K562 (cell line): ENCODE measurements at regions not wholly inside any gene's neighbourhood (a gene's known extent, or its start where the extent isn't known, plus 50 kb on each side); places are given as distances from the start of the nearest gene placed in this dataset.

ENCODE experiments used
- ATAC-seq: fragments of 200-7000 bp; cut with Tn5 transposase; 3 replicates; pipeline ENCODE4 v1.9.1; 2020; ENCODE audit warnings: moderate library complexity
- BruUV-seq: library from RNA; stranded (reverse); fragments of 400-500 nt; replicated peaks from 2 replicates; lab custom pipeline; 2021; lab: Mats Ljungman, UMichigan
- CTCF ChIA-PET: fragments of 300-600 bp; formaldehyde crosslinking; extraction: SDS; loops from one replicate; lab custom pipeline; 2021; ENCODE audit warnings: low intra/inter-chr PET ratio; lab: Yijun Ruan, JAX
- POLR2A ChIA-PET: fragments of 300-600, 350-650 bp; sonication (Branson Sonifier 250); formaldehyde crosslinking; extraction: SDS; loops from one replicate; lab custom pipeline; 2021; ENCODE audit warnings: antibody characterized with exemption, inconsistent platforms; lab: Yijun Ruan, JAX
- DNase-seq, 4 experiments: peaks; one replicate each; pipeline versions ENCODE4 v3.0.0 to v3.0.0-alpha.2; 2011 to 2018; ENCODE audit warnings: low spot score in 3 of 4, mixed read lengths in 3 of 4; ENCODE audit errors: extremely low read depth in 1 of 4
- FAIRE-seq: peaks from 2 replicates; lab custom pipeline; 2011; peaks lifted over from hg19 to GRCh38; lab: Jason Lieb, UNC
- H2AFZ ChIP-seq: 2 replicates; pipeline ENCODE4 v1.6.0; 2011; ENCODE audit warnings: low read depth, low read length, control low read depth, inconsistent platforms
- H3K27ac ChIP-seq: fragments of 200-600 bp; 3 replicates; pipeline ENCODE4 v1.8.0; 2011; ENCODE audit warnings: low read depth, mild to moderate bottlenecking, control low read depth, inconsistent platforms, low read length, moderate library complexity, mixed read lengths; ENCODE audit errors: extremely low read depth
- H3K27me3 ChIP-seq, 2 experiments: fragments of 300-600 bp in 1 of 2; 2 replicates in 1 of 2; 3 replicates in 1 of 2; pipeline versions ENCODE4 v1.6.0 to v1.8.0; 2011; ENCODE audit warnings: inconsistent platforms in 2 of 2, low read length in 2 of 2, mild to moderate bottlenecking in 1 of 2, mixed read lengths in 1 of 2, moderate library complexity in 1 of 2; ENCODE audit not compliant: control insufficient read depth in 2 of 2, insufficient read depth in 2 of 2
- H3K36me3 ChIP-seq: fragments of 300-600 bp; 3 replicates; pipeline ENCODE4 v1.8.0; 2011; ENCODE audit warnings: mild to moderate bottlenecking, low read length, inconsistent platforms; ENCODE audit not compliant: control insufficient read depth, insufficient read depth
- H3K4me1 ChIP-seq, 2 experiments: fragments of 200-600 bp in 1 of 2; replicated peaks in 1 of 2; 2 replicates in 1 of 2; 3 replicates in 1 of 2; pipeline versions ENCODE4 v1.5.1 to v1.8.0; 2011; ENCODE audit warnings: inconsistent platforms in 2 of 2, low read length in 2 of 2, mild to moderate bottlenecking in 1 of 2, mixed read lengths in 1 of 2, moderate library complexity in 1 of 2; ENCODE audit not compliant: control insufficient read depth in 2 of 2, insufficient read depth in 2 of 2
- H3K4me2 ChIP-seq: 2 replicates; pipeline ENCODE4 v1.6.1; 2011; ENCODE audit warnings: low read length, control low read depth, inconsistent platforms, mixed read lengths; ENCODE audit not compliant: insufficient read depth
- H3K4me3 ChIP-seq: fragments of 200-600 bp; sonication (generic), shearing (Covaris generic); 2 replicates; pipeline ENCODE4 v1.5.1; 2016; ENCODE audit warnings: control low read depth, inconsistent platforms
- H3K79me2 ChIP-seq: fragments of 200-600 bp; 3 replicates; pipeline ENCODE4 v1.8.0; 2011; ENCODE audit warnings: low read length, inconsistent platforms; ENCODE audit not compliant: control insufficient read depth, insufficient read depth
- H3K9ac ChIP-seq, 2 experiments: 2 replicates each; pipeline versions ENCODE4 v1.6.0 to v1.6.1; 2011; ENCODE audit warnings: low read depth in 2 of 2, low read length in 2 of 2, control low read depth in 1 of 2, inconsistent platforms in 1 of 2, mild to moderate bottlenecking in 1 of 2, mixed read lengths in 1 of 2; ENCODE audit not compliant: insufficient read depth in 1 of 2
- H3K9me1 ChIP-seq: one replicate; pipeline ENCODE4 v1.6.0; 2011; ENCODE audit warnings: inconsistent platforms, mild to moderate bottlenecking, low read length, moderate library complexity; ENCODE audit not compliant: control insufficient read depth, insufficient read depth
- H3K9me3 ChIP-seq: replicated peaks from 2 replicates; pipeline ENCODE4 v1.5.1; 2011; ENCODE audit warnings: low read depth, low read length, inconsistent platforms; ENCODE audit not compliant: control insufficient read depth, insufficient read depth
- H4K20me1 ChIP-seq: replicated peaks from 2 replicates; pipeline ENCODE4 v1.6.1; 2011; ENCODE audit warnings: low read length, inconsistent platforms, mixed read lengths; ENCODE audit not compliant: control insufficient read depth, insufficient read depth
- ADNP ChIP-seq: fragments of 200-800 bp; sonication (Bioruptor generic); IDR thresholded peaks from 2 replicates; pipeline ENCODE4 v1.6.1; 2016; ENCODE audit warnings: missing genetic modification characterization, missing compliant biosample characterization
- BCLAF1 ChIP-seq, 2 experiments: fragments of 450-650 bp in 1 of 2; IDR thresholded peaks; 2 replicates each; pipeline ENCODE4 v1.6.1; 2011 to 2017; ENCODE audit warnings: low read depth in 2 of 2, antibody characterized with exemption in 1 of 2, borderline replicate concordance in 1 of 2, low read length in 1 of 2, mild to moderate bottlenecking in 1 of 2, mixed read lengths in 1 of 2; ENCODE audit not compliant: control insufficient read depth in 1 of 2
- CTBP1 ChIP-seq: fragments of 450-650 bp; IDR thresholded peaks from 2 replicates; pipeline ENCODE4 v1.6.1; 2016; ENCODE audit warnings: borderline replicate concordance
- ETS2 ChIP-seq: IDR thresholded peaks from 2 replicates; pipeline ENCODE4 v1.6.1; 2016; ENCODE audit warnings: borderline replicate concordance, missing genetic modification characterization, mild to moderate bottlenecking, moderate library complexity, missing compliant biosample characterization; ENCODE audit not compliant: poor library complexity, severe bottlenecking
- EWSR1 ChIP-seq: fragments of 450-650 bp; IDR thresholded peaks from 2 replicates; pipeline ENCODE4 v1.6.1; 2018; ENCODE audit warnings: borderline replicate concordance, mild to moderate bottlenecking, low read depth, moderate library complexity; ENCODE audit not compliant: partially characterized antibody
- GABPA ChIP-seq: fragments of 200-800 bp; sonication (Bioruptor generic); conservative IDR thresholded peaks from 2 replicates; pipeline ENCODE4 v1.6.1; 2016; ENCODE audit warnings: low read depth, missing genetic modification characterization, missing compliant biosample characterization
- RNF219 ChIP-seq: fragments of 250-450 bp; sonication (Bioruptor Pico); IDR thresholded peaks from 2 replicates; pipeline ENCODE4 v1.5.0; 2022; ENCODE audit warnings: mild to moderate bottlenecking
- ZBTB12 ChIP-seq: fragments of 250-450 bp; sonication (Bioruptor Pico); IDR thresholded peaks from 2 replicates; pipeline ENCODE4 v1.4.0; 2020
- ZC3H4 ChIP-seq: sonication (generic); formaldehyde crosslinking; IDR thresholded peaks from 2 replicates; pipeline ENCODE4 v1.9.0; 2021; ENCODE audit warnings: missing genetic modification reagents, borderline replicate concordance
- ZNF124 ChIP-seq: sonication (generic); formaldehyde crosslinking; IDR thresholded peaks from 2 replicates; pipeline ENCODE4 v1.8.1; 2022; ENCODE audit warnings: missing genetic modification reagents
- ZNF3 ChIP-seq: fragments of 250-450 bp; sonication (Bioruptor Pico); IDR thresholded peaks from 2 replicates; pipeline ENCODE4 v1.5.0; 2021; ENCODE audit warnings: mild to moderate bottlenecking, moderate library complexity
- ZNF583 ChIP-seq: fragments of 250-450 bp; sonication (Bioruptor Pico); IDR thresholded peaks from 2 replicates; pipeline ENCODE4 v1.4.0; 2020
- ZNF780A ChIP-seq: fragments of 250-450 bp; sonication (Bioruptor Pico); IDR thresholded peaks from 2 replicates; pipeline ENCODE4 v1.5.0; 2021; ENCODE audit warnings: mild to moderate bottlenecking
- WGBS: fragments of 100-300 bp; shearing (Covaris generic); methylation state at CpG from one replicate; pipeline ENCODE4 v1.1.6; 2016; ENCODE audit warnings: low coverage, mixed read lengths; ENCODE audit not compliant: insufficient coverage; ENCODE audit errors: missing lambda C conversion rate; 5-methylcytosine and 5-hydroxymethylcytosine counted together
- in situ Hi-C: fragments of 300-500 bp; cut with MboI; formaldehyde crosslinking; loops from 4 replicates; pipeline ENCODE4 v1.15.0; 2018; ENCODE audit warnings: inconsistent platforms, mixed read lengths
- intact Hi-C: fragments of 100-400 bp; cut with micrococcal nuclease; formaldehyde crosslinking; loops from 2 replicates; pipeline ENCODE4 v1.14.2; 2022
- TF ChIP-seq, protein P1 (sequence below): sonication (generic); formaldehyde crosslinking; IDR thresholded peaks from 2 replicates; pipeline ENCODE4 v1.8.1; 2023; ENCODE audit warnings: mild to moderate bottlenecking, missing genetic modification reagents

- in situ Hi-C loops, result no loop called here
- Histone ChIP-seq H2AFZ (no peak overlapping the region), H3K4me1 (no peaks in the 10 kb centered on the region)
- TF ChIP-seq ZBTB12 (CRISPR knock-in tag) (no peak), ZNF3 (CRISPR knock-in tag) (no peak), ZNF124 (CRISPR knock-in tag) (no peak), ZNF780A (CRISPR knock-in tag) (no peak), ADNP (no peak), BCLAF1 (IDR thresholded peaks at IDR 0.05; ENCODE audit: borderline replicate concordance in 1 of 2, control insufficient read depth in 1 of 2, low read depth in 2 of 2, low read length in 1 of 2) (no peak), ETS2 (tag) (no peak), RNF219 (CRISPR knock-in tag) (no peak), GABPA (tag) (no peak), CTBP1 (no peak), EWSR1 (no peak), ZC3H4 (CRISPR knock-in tag) (no peak), ZNF583 (CRISPR knock-in tag) (no peak)
- TF ChIP-seq, protein P1, sequence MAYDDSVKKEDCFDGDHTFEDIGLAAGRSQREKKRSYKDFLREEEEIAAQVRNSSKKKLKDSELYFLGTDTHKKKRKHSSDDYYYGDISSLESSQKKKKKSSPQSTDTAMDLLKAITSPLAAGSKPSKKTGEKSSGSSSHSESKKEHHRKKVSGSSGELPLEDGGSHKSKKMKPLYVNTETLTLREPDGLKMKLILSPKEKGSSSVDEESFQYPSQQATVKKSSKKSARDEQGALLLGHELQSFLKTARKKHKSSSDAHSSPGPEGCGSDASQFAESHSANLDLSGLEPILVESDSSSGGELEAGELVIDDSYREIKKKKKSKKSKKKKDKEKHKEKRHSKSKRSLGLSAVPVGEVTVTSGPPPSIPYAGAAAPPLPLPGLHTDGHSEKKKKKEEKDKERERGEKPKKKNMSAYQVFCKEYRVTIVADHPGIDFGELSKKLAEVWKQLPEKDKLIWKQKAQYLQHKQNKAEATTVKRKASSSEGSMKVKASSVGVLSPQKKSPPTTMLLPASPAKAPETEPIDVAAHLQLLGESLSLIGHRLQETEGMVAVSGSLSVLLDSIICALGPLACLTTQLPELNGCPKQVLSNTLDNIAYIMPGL (CRISPR knock-in tag), result no peak
Measured at GRCh38 chr18:26765498-26765897, 100.0 kb downstream of the AQP4 start.

More at GRCh38 chr18:26765498-26765897, 100.0 kb downstream of the AQP4 start:
- intact Hi-C loops, result no loop called here
- Histone ChIP-seq H3K36me3 (no peaks in the 10 kb centered on the region), H3K4me3 (no peak overlapping the region), H3K9me1 (no peaks in the 10 kb centered on the region), H3K4me2 (no peak overlapping the region), H4K20me1 (no peaks in the 10 kb centered on the region), H3K27ac (no peak overlapping the region), H3K9me3 (no peaks in the 10 kb centered on the region; the same call in 1 of the 2 replicates), H3K79me2 (no peaks in the 10 kb centered on the region), H3K27me3 (no peaks in the 10 kb centered on the region), H3K9ac (no peak overlapping the region)
- DNase-seq, result no peak
- no peak for FAIRE-seq
- no TSS peak for BruUV-seq
- CTCF ChIA-PET, result no interaction called here
- POLR2A ChIA-PET, result no interaction called here
- no peak for ATAC-seq
- 0% methylated on average over 2 of the region's 2 CpGs for WGBS
